ENCODE measurements at regions not wholly inside any gene's neighbourhood (a gene's known extent, or its start where the extent isn't known, plus 50 kb on each side); places are given as distances from the start of the nearest gene placed in this dataset.

DNA sequence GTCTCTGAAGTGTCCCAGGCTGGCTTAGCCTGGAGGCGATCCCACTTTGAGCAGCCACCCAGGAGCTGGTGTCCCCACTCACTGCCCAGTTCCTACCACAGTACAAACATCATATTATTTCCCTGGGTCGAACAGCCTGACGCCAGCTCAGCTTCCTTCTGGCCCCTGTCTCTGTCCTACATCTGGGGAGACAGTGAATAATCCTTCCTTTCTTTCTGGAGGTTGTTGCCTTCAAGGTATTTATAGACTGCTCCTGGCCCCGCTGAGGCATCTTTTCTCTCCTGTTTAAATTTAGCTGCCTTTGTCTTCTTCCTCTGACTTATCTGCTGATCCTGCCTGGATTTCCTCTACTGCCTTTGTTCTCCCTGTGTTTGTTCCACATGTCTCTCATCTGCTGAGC, 56.8 kb upstream of the LRRC55 start:
- CTCF ChIA-PET = interaction anchor here (2.9 kb wide), 1 partner anchor 124 kb away, joined by 12 read pairs; no protein-coding TSS in a partner anchor
- no peak overlapping the region for H3K27ac ChIP-seq (ENCODE audit: low read depth, low read length)
- POLR2A ChIA-PET = no interaction called here
- H3K4me3 ChIP-seq (replicated peaks in 1 of 2; ENCODE audit: low read depth in 1 of 2, low read length in 2 of 2) = no peak overlapping the region
- DNase-seq (ENCODE audit: low read depth, low spot score) (no peak), ATAC-seq (no peak)
- no peaks in the 10 kb centered on the region; a peak in 1 of 4 replicates for H3K4me1 ChIP-seq (ENCODE audit: control insufficient read depth in 1 of 2, insufficient read depth in 2 of 2, low read length in 2 of 2)
- peaks cover 58% of the 10 kb centered on the region for H3K27me3 ChIP-seq (ENCODE audit: insufficient read depth, low read length)
- no peaks in the 10 kb centered on the region for H4K20me1 ChIP-seq (ENCODE audit: insufficient read depth)
- H3K9ac ChIP-seq (ENCODE audit: low read length) = no peak overlapping the region
- no peak overlapping the region for H3K4me2 ChIP-seq (ENCODE audit: low read length)
- intact Hi-C loops (cut with micrococcal nuclease) = no loop called here
- no peak overlapping the region for H2AFZ ChIP-seq (ENCODE audit: low read depth, low read length, poor library complexity, severe bottlenecking)
- RAD21 ChIA-PET (ENCODE audit: low non-redundant PET in 1 of 2, low total read pairs in 2 of 2, uncharacterized antibody in 2 of 2, unreplicated experiment in 2 of 2) = no interaction called here
- no peaks in the 10 kb centered on the region for H3K9me2 ChIP-seq (ENCODE audit: insufficient read depth)
- BruUV-seq (replicated peaks) = no TSS peak
- H3K36me3 ChIP-seq (ENCODE audit: control insufficient read depth in 1 of 2, insufficient read depth in 2 of 2, low read length in 2 of 2) = no peaks in the 10 kb centered on the region
- no peaks in the 10 kb centered on the region for H3K9me3 ChIP-seq (ENCODE audit: control insufficient read depth in 1 of 2, insufficient read depth in 1 of 2, low read depth in 1 of 2, low read length in 2 of 2)
- H3K79me2 ChIP-seq (ENCODE audit: insufficient read depth, low read length) = no peaks in the 10 kb centered on the region
- TF ChIP-seq CEBPB (IDR thresholded peaks at IDR 0.05; ENCODE audit: low read depth) (no peak), JUND (IDR thresholded peaks at IDR 0.05) (no peak), ELF1 (IDR thresholded peaks at IDR 0.05; ENCODE audit: borderline replicate concordance, low read depth) (no peak), EZH2phosphoT487 (IDR thresholded peaks at IDR 0.05; ENCODE audit: borderline replicate concordance) (no peak), ZNF274 (IDR thresholded peaks at IDR 0.05; ENCODE audit: low read depth, low read length) (no peak), ZFX (IDR thresholded peaks at IDR 0.05) (no peak)

DNA sequence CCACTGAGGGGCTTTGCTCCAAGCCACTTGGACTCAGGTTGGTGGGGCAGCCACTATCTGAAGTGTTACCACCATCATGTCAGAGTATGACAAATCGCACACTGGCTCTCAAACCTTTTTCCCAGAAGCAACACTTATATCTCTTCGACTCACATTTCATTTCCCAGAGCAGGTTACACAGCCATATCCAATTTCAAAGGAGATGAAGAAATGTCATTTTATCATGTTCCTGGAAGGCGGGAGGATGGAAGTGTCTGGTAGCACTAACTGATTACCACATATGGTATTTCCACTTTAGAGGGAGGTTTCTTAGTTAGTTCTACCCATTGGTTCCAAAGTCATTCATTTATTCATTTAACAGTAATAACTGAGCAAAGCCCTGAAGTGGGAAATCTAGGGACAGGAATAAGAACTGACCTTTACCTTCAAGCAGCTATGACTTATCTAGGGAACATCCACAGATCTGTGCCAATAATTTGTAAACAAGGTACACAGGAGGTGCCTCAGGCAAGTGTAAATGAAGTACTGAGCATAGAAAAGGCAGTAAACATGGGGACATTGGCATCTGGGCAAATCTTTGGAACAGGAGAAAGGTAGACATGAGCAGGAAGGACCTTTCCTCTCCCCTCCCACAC, 54.9 kb upstream of the LRRC55 start:
- ChIA-PET CTCF (interaction anchor here (2.9 kb wide), 1 partner anchor 122 kb away, joined by 12 read pairs; no protein-coding TSS in a partner anchor), POLR2A (no interaction called here)

More for the DNA sequence above, 54.9 kb upstream of the LRRC55 start:
- H3K4me3 ChIP-seq (replicated peaks in 1 of 2; ENCODE audit: low read depth in 1 of 2, low read length in 2 of 2) = no peak overlapping the region
- intact Hi-C loops (cut with micrococcal nuclease) = no loop called here
- no peak for ATAC-seq
- no peak overlapping the region for H3K27ac ChIP-seq (ENCODE audit: low read depth, low read length)
- H3K79me2 ChIP-seq (ENCODE audit: insufficient read depth, low read length) = no peaks in the 10 kb centered on the region
- H3K36me3 ChIP-seq (ENCODE audit: control insufficient read depth in 1 of 2, insufficient read depth in 2 of 2, low read length in 2 of 2) = no peaks in the 10 kb centered on the region
- no peak overlapping the region for H3K4me2 ChIP-seq (ENCODE audit: low read length)
- no TSS peak for BruUV-seq (replicated peaks)
- RAD21 ChIA-PET (ENCODE audit: low non-redundant PET in 1 of 2, low total read pairs in 2 of 2, uncharacterized antibody in 2 of 2, unreplicated experiment in 2 of 2) = no interaction called here
- H3K4me1 ChIP-seq (ENCODE audit: control insufficient read depth in 1 of 2, insufficient read depth in 2 of 2, low read length in 2 of 2) = no peaks in the 10 kb centered on the region; a peak in 1 of 4 replicates
- H4K20me1 ChIP-seq (ENCODE audit: insufficient read depth) = no peaks in the 10 kb centered on the region
- no peaks in the 10 kb centered on the region for H3K9me2 ChIP-seq (ENCODE audit: insufficient read depth)
- H3K9me3 ChIP-seq (ENCODE audit: control insufficient read depth in 1 of 2, insufficient read depth in 1 of 2, low read depth in 1 of 2, low read length in 2 of 2) = no peaks in the 10 kb centered on the region
- no peak overlapping the region for H2AFZ ChIP-seq (ENCODE audit: low read depth, low read length, poor library complexity, severe bottlenecking)
- H3K9ac ChIP-seq (ENCODE audit: low read length) = no peak overlapping the region
- TF ChIP-seq POLR2A (IDR thresholded peaks at IDR 0.05; ENCODE audit: borderline replicate concordance, extremely low read depth, insufficient read depth, insufficient read length) (no peak), ZFX (IDR thresholded peaks at IDR 0.05) (no peak), TCF7L2 (IDR thresholded peaks at IDR 0.05; ENCODE audit: borderline replicate concordance, extremely low read depth, insufficient read depth, insufficient read length) (no peak), CBX3 (IDR thresholded peaks at IDR 0.05; ENCODE audit: low read depth) (no peak), FOSL1 (IDR thresholded peaks at IDR 0.05; ENCODE audit: low read depth) (no peak), EZH2phosphoT487 (IDR thresholded peaks at IDR 0.05; ENCODE audit: borderline replicate concordance) (no peak), ELF1 (IDR thresholded peaks at IDR 0.05; ENCODE audit: borderline replicate concordance, low read depth) (no peak), RAD21 (IDR thresholded peaks at IDR 0.05; ENCODE audit: low read depth) (no peak)
- no peak for DNase-seq (ENCODE audit: low read depth, low spot score)
- peaks cover 60% of the 10 kb centered on the region for H3K27me3 ChIP-seq (ENCODE audit: insufficient read depth, low read length)

Measured in HCT116 (cell line).